Breast epithelium (tissue), 4 donors: ENCODE measurements at regions not wholly inside any gene's neighbourhood (a gene's known extent, or its start where the extent isn't known, plus 50 kb on each side); places are given as distances from the start of the nearest gene placed in this dataset.

Experiments used
- DNase-seq, 2 donors: peaks; one replicate each; pipeline ENCODE4 v3.0.0-alpha.2; 2019; ENCODE audit warnings: low spot score in 2 of 2
- H3K27ac ChIP-seq, 2 donors: fragments of 200-600 bp; sonication (generic) in 1 of 2; one replicate each; pipeline ENCODE4 v1.5.1; 2016 to 2019; ENCODE audit warnings: mild to moderate bottlenecking in 1 of 2
- H3K27me3 ChIP-seq, 2 donors: fragments of 200-600 bp; sonication (generic) in 1 of 2; one replicate each; pipeline versions ENCODE4 v1.5.1 to v1.6.0; 2017 to 2019; ENCODE audit warnings: control low read depth in 1 of 2, mild to moderate bottlenecking in 1 of 2
- H3K36me3 ChIP-seq: fragments of 200-600 bp; one replicate; pipeline ENCODE4 v1.5.1; 2019
- H3K4me1 ChIP-seq, 2 donors: fragments of 200-600 bp; sonication (generic); one replicate each; pipeline ENCODE4 v1.5.1; 2016 to 2019; ENCODE audit warnings: control low read depth in 1 of 2
- H3K4me3 ChIP-seq, 3 donors: fragments of 200-600 bp; sonication (generic); 1 replicate in 2 of 3; 2 replicates in 1 of 3; pipeline ENCODE4 v1.5.1; 2016 to 2019; ENCODE audit warnings: mild to moderate bottlenecking in 3 of 3, moderate library complexity in 2 of 3
- H3K9me3 ChIP-seq, 2 donors: fragments of 200-600 bp; sonication (generic) in 1 of 2; one replicate each; pipeline ENCODE4 v1.5.1; 2016 to 2019; ENCODE audit warnings: control low read depth in 1 of 2
- CTCF ChIP-seq, 3 donors: fragments of 450-650 bp; IDR thresholded peaks; one replicate each; pipeline ENCODE4 v1.5.1; 2016 to 2017; ENCODE audit warnings: antibody characterized with exemption in 3 of 3, mild to moderate bottlenecking in 3 of 3, moderate library complexity in 3 of 3
- POLR2A ChIP-seq: fragments of 450-650 bp; IDR thresholded peaks from one replicate; pipeline ENCODE4 v1.6.1; 2016; ENCODE audit warnings: antibody characterized with exemption, mild to moderate bottlenecking, moderate library complexity
- POLR2AphosphoS5 ChIP-seq, 3 donors: sonication (generic); formaldehyde crosslinking; IDR thresholded peaks; one replicate each; pipeline ENCODE4 v1.6.1; 2017; ENCODE audit warnings: antibody characterized with exemption in 3 of 3
- intact Hi-C: fragments of 100-400 bp; cut with DNase I; formaldehyde crosslinking; loops from one replicate; pipeline ENCODE4 v1.15.1; 2023; ENCODE audit warnings: low total_unique reads

GRCh38 chr14:94685681-94686485 lies 73.7 kb downstream of the SERPINA3 start:
- DNase-seq, result no peak
- intact Hi-C loops, result loop anchor here (5.0 to 10.0 kb wide), 2 partner anchors 416 to 741 kb away; no protein-coding TSS in a partner anchor
- Histone ChIP-seq H3K4me1 (peaks cover 0 to 5% of the 10 kb centered on the region in 2 donors), H3K27ac (no peak overlapping the region), H3K36me3 (no peaks in the 10 kb centered on the region), H3K27me3 (no peaks in the 10 kb centered on the region), H3K4me3 (no peak overlapping the region), H3K9me3 (no peaks in the 10 kb centered on the region)
- no peak for TF ChIP-seq POLR2AphosphoS5 (IDR thresholded peaks at IDR 0.05)
- no peak for TF ChIP-seq POLR2A
- no peak for TF ChIP-seq CTCF (IDR thresholded peaks at IDR 0.05)

GRCh38 chr14:94685166-94685581 lies 73.0 kb downstream of the SERPINA3 start:
- Histone ChIP-seq H3K4me1 (peaks cover 0 to 5% of the 10 kb centered on the region in 2 donors), H3K9me3 (no peaks in the 10 kb centered on the region), H3K4me3 (no peak overlapping the region), H3K27me3 (no peaks in the 10 kb centered on the region), H3K36me3 (no peaks in the 10 kb centered on the region), H3K27ac (no peak overlapping the region)
- intact Hi-C loops, result loop anchor here (5.0 to 10.0 kb wide), 2 partner anchors 417 to 740 kb away; no protein-coding TSS in a partner anchor
- TF ChIP-seq POLR2AphosphoS5 (IDR thresholded peaks at IDR 0.05) (no peak), POLR2A (no peak), CTCF (IDR thresholded peaks at IDR 0.05) (no peak)
- DNase-seq, result no peak

- Histone ChIP-seq H3K4me3 (no peak overlapping the region), H3K27me3 (no peaks in the 10 kb centered on the region), H3K27ac (no peak overlapping the region), H3K9me3 (no peaks in the 10 kb centered on the region), H3K36me3 (no peaks in the 10 kb centered on the region), H3K4me1 (no peaks in the 10 kb centered on the region)
- DNase-seq, result no peak
- intact Hi-C loops, result loop anchor here (10.0 kb wide), 1 partner anchor 738 kb away; no protein-coding TSS in a partner anchor
- no peak for TF ChIP-seq POLR2A
- no peak for TF ChIP-seq CTCF (IDR thresholded peaks at IDR 0.05)
- TF ChIP-seq POLR2AphosphoS5 (IDR thresholded peaks at IDR 0.05), result no peak
Measured at GRCh38 chr14:94682736-94683135, 70.5 kb downstream of the SERPINA3 start.

GRCh38 chr14:94682061-94682516 lies 69.9 kb downstream of the SERPINA3 start:
- TF ChIP-seq POLR2AphosphoS5 (IDR thresholded peaks at IDR 0.05), result no peak
- TF ChIP-seq POLR2A, result no peak
- no peak for TF ChIP-seq CTCF (IDR thresholded peaks at IDR 0.05)
- H3K4me3 ChIP-seq, result no peak overlapping the region
- DNase-seq, result no peak
- intact Hi-C loops, result loop anchor here (10.0 kb wide), 1 partner anchor 737 kb away; no protein-coding TSS in a partner anchor
- no peaks in the 10 kb centered on the region for H3K36me3 ChIP-seq
- H3K27me3 ChIP-seq, result no peaks in the 10 kb centered on the region
- H3K9me3 ChIP-seq, result no peaks in the 10 kb centered on the region
- no peaks in the 10 kb centered on the region for H3K4me1 ChIP-seq
- no peak overlapping the region for H3K27ac ChIP-seq
